Thoracic aorta (tissue), 2 donors: ENCODE measurements at regions not wholly inside any gene's neighbourhood (a gene's known extent, or its start where the extent isn't known, plus 50 kb on each side); places are given as distances from the start of the nearest gene placed in this dataset.

ENCODE experiments used
- ATAC-seq: fragments of 150-250 bp; one replicate; pipeline ENCODE4 v1.8.0; 2017; ENCODE audit warnings: low read depth; ENCODE audit not compliant: insufficient number of reproducible peaks, low FRiP score
- DNase-seq: peaks from one replicate; pipeline ENCODE4 v3.0.0-alpha.2; 2020; ENCODE audit warnings: low spot score
- H3K27ac ChIP-seq, 2 donors: fragments of 200-600 bp; sonication (generic); 1 replicate in 1 of 2; 2 replicates in 1 of 2; pipeline ENCODE4 v1.5.1; 2016; ENCODE audit warnings: mild to moderate bottlenecking in 2 of 2, moderate library complexity in 2 of 2
- H3K27me3 ChIP-seq: fragments of 200-600 bp; sonication (generic); replicated peaks from 2 replicates; pipeline ENCODE4 v1.6.0; 2016; ENCODE audit warnings: mild to moderate bottlenecking; ENCODE audit not compliant: insufficient read depth
- H3K36me3 ChIP-seq: fragments of 200-600 bp; sonication (generic); one replicate; pipeline ENCODE4 v1.5.1; 2016
- H3K4me1 ChIP-seq, 2 donors: fragments of 200-600 bp; sonication (generic); 1 replicate in 1 of 2; 2 replicates in 1 of 2; pipeline versions ENCODE4 v1.5.1 to v1.6.0; 2016; ENCODE audit warnings: low read depth in 2 of 2, mild to moderate bottlenecking in 1 of 2; ENCODE audit not compliant: control insufficient read depth in 1 of 2
- H3K4me3 ChIP-seq: fragments of 200-600 bp; sonication (generic); 2 replicates; pipeline ENCODE4 v1.5.1; 2016; ENCODE audit warnings: mild to moderate bottlenecking
- H3K9me3 ChIP-seq: fragments of 200-600 bp; sonication (generic); 2 replicates; pipeline ENCODE4 v1.5.1; 2016
- CTCF ChIP-seq: fragments of 200-600 bp; sonication (generic); IDR thresholded peaks from one replicate; pipeline ENCODE4 v1.5.1; 2019; ENCODE audit warnings: antibody characterized with exemption

- H3K9me3 ChIP-seq: no peaks in the 10 kb centered on the region
- ATAC-seq (no peak), DNase-seq (no peak)
- H3K36me3 ChIP-seq: no peaks in the 10 kb centered on the region
- no peaks in the 10 kb centered on the region for H3K27me3 ChIP-seq
- no peak overlapping the region for H3K4me3 ChIP-seq
- no peak overlapping the region for H3K27ac ChIP-seq
- no peaks in the 10 kb centered on the region for H3K4me1 ChIP-seq
- no peak for TF ChIP-seq CTCF
These were observed 64.5 kb upstream of the HMGA2 start for GRCh38 chr12:65759735-65760134.

- H3K36me3 ChIP-seq: no peaks in the 10 kb centered on the region
- no peaks in the 10 kb centered on the region for H3K27me3 ChIP-seq
- no peaks in the 10 kb centered on the region for H3K9me3 ChIP-seq
- no peak overlapping the region for H3K27ac ChIP-seq
- H3K4me1 ChIP-seq: no peaks in the 10 kb centered on the region
- no peak for ATAC-seq
- no peak for TF ChIP-seq CTCF
- no peak for DNase-seq
- no peak overlapping the region for H3K4me3 ChIP-seq
These were observed 63.0 kb upstream of the HMGA2 start for GRCh38 chr12:65761301-65761700.

DNA sequence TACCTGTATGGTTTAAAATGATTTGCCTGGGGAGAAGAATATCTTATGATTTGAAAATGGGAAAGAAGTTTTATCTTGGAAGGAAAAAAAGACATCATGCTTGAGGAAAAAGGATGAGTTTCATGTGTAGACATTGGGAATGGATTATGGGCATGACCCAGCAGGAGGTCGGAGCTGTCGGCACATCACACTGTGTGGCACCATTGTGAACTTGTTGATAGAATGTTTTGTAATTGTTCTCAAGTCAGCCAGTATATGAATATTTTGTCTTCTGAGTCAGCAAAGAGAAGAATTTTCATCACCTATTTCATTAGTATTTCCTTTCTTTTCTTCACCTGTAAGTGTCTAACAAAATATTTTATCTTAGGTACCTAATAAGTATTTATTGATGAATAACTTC, 60.0 kb upstream of the HMGA2 start:
- ATAC-seq (no peak), DNase-seq (no peak)
- no peaks in the 10 kb centered on the region for H3K27me3 ChIP-seq
- no peaks in the 10 kb centered on the region for H3K9me3 ChIP-seq
- no peak overlapping the region for H3K4me3 ChIP-seq
- no peaks in the 10 kb centered on the region for H3K4me1 ChIP-seq
- no peaks in the 10 kb centered on the region for H3K36me3 ChIP-seq
- no peak for TF ChIP-seq CTCF
- H3K27ac ChIP-seq: no peak overlapping the region

GRCh38 chr12:65765436-65765813, 58.9 kb upstream of the HMGA2 start:
- Histone ChIP-seq H3K27me3 (no peaks in the 10 kb centered on the region), H3K4me3 (no peak overlapping the region), H3K9me3 (no peaks in the 10 kb centered on the region), H3K36me3 (no peaks in the 10 kb centered on the region), H3K4me1 (no peaks in the 10 kb centered on the region), H3K27ac (no peak overlapping the region)
- TF ChIP-seq CTCF: no peak
- ATAC-seq (no peak), DNase-seq (no peak)

GRCh38 chr12:65769880-65770279, 54.4 kb upstream of the HMGA2 start:
- Histone ChIP-seq H3K27me3 (no peaks in the 10 kb centered on the region), H3K4me1 (no peaks in the 10 kb centered on the region), H3K9me3 (no peaks in the 10 kb centered on the region), H3K27ac (no peak overlapping the region), H3K4me3 (no peak overlapping the region), H3K36me3 (no peaks in the 10 kb centered on the region)
- ATAC-seq (no peak), DNase-seq (no peak)
- no peak for TF ChIP-seq CTCF
